Panc1 (cell line): ENCODE measurements at regions not wholly inside any gene's neighbourhood (a gene's known extent, or its start where the extent isn't known, plus 50 kb on each side); places are given as distances from the start of the nearest gene placed in this dataset.

Source experiments
- ATAC-seq: fragments of 200-7000 bp; cut with Tn5 transposase; 2 replicates; pipeline ENCODE4 v1.9.1; 2020; ENCODE audit warnings: mild to moderate bottlenecking, moderate library complexity
- BruUV-seq: library from RNA; stranded (reverse); fragments of 400-500 nt; replicated peaks from 2 replicates; lab custom pipeline; 2021; lab: Mats Ljungman, UMichigan
- CTCF ChIA-PET: fragments of 300-600 bp; sonication (Branson Sonifier 250); formaldehyde crosslinking; loops from one replicate; lab custom pipeline; 2022; ENCODE audit warnings: antibody characterized with exemption; lab: Charles Lee
- POLR2A ChIA-PET: fragments of 300-600 bp; sonication (Branson Sonifier 250); formaldehyde crosslinking; loops from one replicate; lab custom pipeline; 2022; ENCODE audit warnings: antibody characterized with exemption; lab: Charles Lee
- DNase-seq: peaks from one replicate; pipeline ENCODE4 v3.0.0-alpha.2; 2010; ENCODE audit warnings: low read depth, low spot score
- H3K27ac ChIP-seq: 2 replicates; pipeline ENCODE4 v1.5.1; 2011; ENCODE audit warnings: mild to moderate bottlenecking, low read length, inconsistent platforms
- H3K27me3 ChIP-seq: fragments of 200-500 bp; sonication (Bioruptor generic); 2 replicates; pipeline ENCODE4 v1.6.0; 2014; ENCODE audit warnings: low read length, inconsistent platforms; ENCODE audit not compliant: control insufficient read depth, insufficient read depth
- H3K36me3 ChIP-seq: fragments of 200-500 bp; sonication (Bioruptor generic); 2 replicates; pipeline ENCODE4 v1.5.1; 2014; ENCODE audit warnings: inconsistent platforms, mild to moderate bottlenecking, low read length, moderate library complexity; ENCODE audit not compliant: control insufficient read depth, insufficient read depth
- H3K4me1 ChIP-seq: 2 replicates; pipeline ENCODE4 v1.5.1; 2011; ENCODE audit warnings: inconsistent platforms, mild to moderate bottlenecking, low read length, moderate library complexity; ENCODE audit not compliant: control insufficient read depth, insufficient read depth
- H3K4me3 ChIP-seq, 2 experiments: 2 replicates each; pipeline ENCODE4 v1.5.1; 2011 to 2012; ENCODE audit warnings: low read depth in 2 of 2, low read length in 2 of 2, mild to moderate bottlenecking in 2 of 2, inconsistent platforms in 1 of 2, moderate library complexity in 1 of 2
- H3K9me3 ChIP-seq: fragments of 200-500 bp; sonication (Bioruptor generic); 2 replicates; pipeline ENCODE4 v1.5.1; 2014; ENCODE audit warnings: low read depth, mild to moderate bottlenecking, inconsistent platforms, low read length, moderate library complexity; ENCODE audit not compliant: control insufficient read depth, insufficient read depth
- CTCF ChIP-seq: fragments of 450-650 bp; IDR thresholded peaks from 2 replicates; pipeline ENCODE4 v1.5.1; 2017; ENCODE audit warnings: mild to moderate bottlenecking
- POLR2AphosphoS5 ChIP-seq: IDR thresholded peaks from 2 replicates; pipeline ENCODE4 v1.6.1; 2012; ENCODE audit warnings: mild to moderate bottlenecking, low read depth, low read length, moderate library complexity
- REST ChIP-seq, 2 experiments: IDR thresholded peaks; 2 replicates each; pipeline ENCODE4 v1.6.1; 2011 to 2012; ENCODE audit warnings: low read depth in 2 of 2, control low read depth in 1 of 2, low read length in 1 of 2, mild to moderate bottlenecking in 1 of 2, moderate library complexity in 1 of 2; ENCODE audit not compliant: insufficient read depth in 1 of 2
- SIN3A ChIP-seq: IDR thresholded peaks from 2 replicates; pipeline ENCODE4 v1.6.1; 2012; ENCODE audit warnings: low read depth, mild to moderate bottlenecking, low read length, moderate library complexity, borderline replicate concordance; ENCODE audit not compliant: insufficient read depth
- TCF7L2 ChIP-seq: IDR thresholded peaks from 2 replicates; pipeline ENCODE4 v1.6.1; 2011; ENCODE audit warnings: mild to moderate bottlenecking, low read depth, low read length, inconsistent platforms
- in situ Hi-C: cut with HindIII; loops from 2 replicates; pipeline ENCODE4 v1.10.0; 2016; ENCODE audit warnings: low sequenced_read_pairs, low pct_unique_long_range_greater_than_20kb
- intact Hi-C: fragments of 100-400 bp; cut with micrococcal nuclease; formaldehyde crosslinking; loops from one replicate; pipeline ENCODE4 v1.10.0; 2022; ENCODE audit not compliant: unreplicated experiment

GRCh38 chr2:175728032-175728431 is 274.0 kb downstream of the LNPK start:
- POLR2A ChIA-PET, result no interaction called here
- intact Hi-C loops (no loop called here), in situ Hi-C loops (no loop called here)
- Histone ChIP-seq H3K4me3 (no peak overlapping the region), H3K36me3 (no peaks in the 10 kb centered on the region), H3K4me1 (no peaks in the 10 kb centered on the region), H3K9me3 (no peaks in the 10 kb centered on the region), H3K27ac (no peak overlapping the region), H3K27me3 (no peaks in the 10 kb centered on the region)
- DNase-seq (no peak), ATAC-seq (no peak)
- TF ChIP-seq CTCF (no peak), REST (IDR thresholded peaks at IDR 0.05; ENCODE audit: insufficient read depth in 1 of 2, low read depth in 2 of 2, low read length in 1 of 2) (no peak), TCF7L2 (no peak), POLR2AphosphoS5 (no peak), SIN3A (no peak)
- CTCF ChIA-PET, result no interaction called here
- no TSS peak for BruUV-seq

GRCh38 chr2:175726223-175726622 is 275.8 kb downstream of the LNPK start:
- in situ Hi-C loops (no loop called here), intact Hi-C loops (no loop called here)
- no TSS peak for BruUV-seq
- TF ChIP-seq SIN3A (no peak), REST (IDR thresholded peaks at IDR 0.05; ENCODE audit: insufficient read depth in 1 of 2, low read depth in 2 of 2, low read length in 1 of 2) (no peak), TCF7L2 (no peak), CTCF (no peak), POLR2AphosphoS5 (no peak)
- POLR2A ChIA-PET, result no interaction called here
- Histone ChIP-seq H3K4me1 (no peaks in the 10 kb centered on the region), H3K27me3 (no peaks in the 10 kb centered on the region), H3K27ac (no peak overlapping the region), H3K36me3 (no peaks in the 10 kb centered on the region), H3K4me3 (no peak overlapping the region), H3K9me3 (no peaks in the 10 kb centered on the region)
- CTCF ChIA-PET, result interaction anchor here (0.7 kb wide), 1 partner anchor 84 kb away, joined by 3 read pairs; no protein-coding TSS in a partner anchor
- DNase-seq, result no peak
- ATAC-seq, result no peak
